ENCODE measurements at regions not wholly inside any gene's neighbourhood (a gene's known extent, or its start where the extent isn't known, plus 50 kb on each side); places are given as distances from the start of the nearest gene placed in this dataset.

DNA sequence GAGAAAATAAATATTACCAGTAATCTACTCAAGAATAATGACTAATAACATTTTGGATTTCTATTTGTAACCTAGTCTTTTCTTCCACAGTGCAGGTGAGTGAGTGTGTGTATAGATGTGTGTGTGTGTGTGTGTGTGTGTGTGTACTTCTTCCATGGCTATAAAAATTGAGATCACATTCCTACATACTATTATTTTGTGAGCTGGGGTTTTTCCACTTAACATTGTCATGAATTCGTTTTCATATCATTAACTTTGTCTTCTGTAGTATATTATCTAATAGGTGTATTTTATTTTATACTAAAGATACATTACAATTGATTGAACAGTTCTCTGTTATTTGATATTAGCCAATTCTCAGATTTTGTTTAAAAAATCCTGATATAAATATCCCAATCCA is 152.4 kb upstream of the TRPC7 start:
- H3K27me3 Mint-ChIP-seq (ENCODE audit: insufficient read depth, unreplicated experiment), result peaks cover 12% of the 10 kb centered on the region
- ChIA-PET CTCF (no interaction called here), POLR2A (no interaction called here)
- no peak overlapping the region for H3K4me3 Mint-ChIP-seq (ENCODE audit: unreplicated experiment)
- intact Hi-C loops (cut with micrococcal nuclease; ENCODE audit: unreplicated experiment), result no loop called here
- H3K4me1 Mint-ChIP-seq (ENCODE audit: low read depth, unreplicated experiment), result no peaks in the 10 kb centered on the region
- Histone ChIP-seq H3K4me1 (no peaks in the 10 kb centered on the region), H3K9me3 (no peaks in the 10 kb centered on the region), H3K36me3 (ENCODE audit: control insufficient read depth, insufficient read depth, low read length) (no peaks in the 10 kb centered on the region), H3K27me3 (replicated peaks; ENCODE audit: control insufficient read depth, insufficient read depth, low read length) (no peaks in the 10 kb centered on the region), H3K4me3 (ENCODE audit: low read depth, low read length) (no peak overlapping the region)
- H3K36me3 Mint-ChIP-seq (ENCODE audit: insufficient read depth, unreplicated experiment), result no peaks in the 10 kb centered on the region
- no peak overlapping the region for H3K27ac Mint-ChIP-seq (ENCODE audit: unreplicated experiment)
- no peak for DNase-seq
- H3K9me3 Mint-ChIP-seq (ENCODE audit: unreplicated experiment), result no peaks in the 10 kb centered on the region
- TF ChIP-seq, protein P1, sequence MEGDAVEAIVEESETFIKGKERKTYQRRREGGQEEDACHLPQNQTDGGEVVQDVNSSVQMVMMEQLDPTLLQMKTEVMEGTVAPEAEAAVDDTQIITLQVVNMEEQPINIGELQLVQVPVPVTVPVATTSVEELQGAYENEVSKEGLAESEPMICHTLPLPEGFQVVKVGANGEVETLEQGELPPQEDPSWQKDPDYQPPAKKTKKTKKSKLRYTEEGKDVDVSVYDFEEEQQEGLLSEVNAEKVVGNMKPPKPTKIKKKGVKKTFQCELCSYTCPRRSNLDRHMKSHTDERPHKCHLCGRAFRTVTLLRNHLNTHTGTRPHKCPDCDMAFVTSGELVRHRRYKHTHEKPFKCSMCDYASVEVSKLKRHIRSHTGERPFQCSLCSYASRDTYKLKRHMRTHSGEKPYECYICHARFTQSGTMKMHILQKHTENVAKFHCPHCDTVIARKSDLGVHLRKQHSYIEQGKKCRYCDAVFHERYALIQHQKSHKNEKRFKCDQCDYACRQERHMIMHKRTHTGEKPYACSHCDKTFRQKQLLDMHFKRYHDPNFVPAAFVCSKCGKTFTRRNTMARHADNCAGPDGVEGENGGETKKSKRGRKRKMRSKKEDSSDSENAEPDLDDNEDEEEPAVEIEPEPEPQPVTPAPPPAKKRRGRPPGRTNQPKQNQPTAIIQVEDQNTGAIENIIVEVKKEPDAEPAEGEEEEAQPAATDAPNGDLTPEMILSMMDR (IDR thresholded peaks at IDR 0.05; ENCODE audit: insufficient read depth in 1 of 2, low read depth in 1 of 2, low read length in 1 of 2, severe bottlenecking in 1 of 2, unreplicated experiment in 1 of 2), result no peak
- BruUV-seq (replicated peaks), result no TSS peak

DNA sequence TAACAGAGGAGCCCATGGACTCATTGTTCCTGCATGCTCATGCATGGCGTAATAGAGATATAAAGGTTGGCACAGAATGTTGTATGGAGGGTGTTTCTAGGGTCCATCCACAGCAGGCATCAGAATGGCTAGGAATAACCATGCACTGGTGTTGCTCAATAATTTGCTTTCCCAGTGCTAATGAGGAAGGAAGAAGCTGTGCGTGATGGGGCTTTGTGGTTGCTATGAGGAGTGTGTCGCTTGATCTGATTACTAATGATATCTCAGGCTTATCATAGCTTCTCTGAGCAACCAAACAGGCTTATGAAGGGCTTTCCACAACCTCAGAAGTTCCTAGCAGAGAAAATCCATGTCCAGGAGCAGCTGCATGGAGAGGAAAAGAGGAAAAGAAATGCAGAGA is 151.3 kb upstream of the TRPC7 start:
- intact Hi-C loops (cut with micrococcal nuclease; ENCODE audit: unreplicated experiment), result no loop called here
- no peaks in the 10 kb centered on the region for H3K36me3 Mint-ChIP-seq (ENCODE audit: insufficient read depth, unreplicated experiment)
- TF ChIP-seq, protein P1 (IDR thresholded peaks at IDR 0.05; ENCODE audit: insufficient read depth in 1 of 2, low read depth in 1 of 2, low read length in 1 of 2, severe bottlenecking in 1 of 2, unreplicated experiment in 1 of 2), result no peak
- H3K9me3 Mint-ChIP-seq (ENCODE audit: unreplicated experiment), result no peaks in the 10 kb centered on the region
- no peaks in the 10 kb centered on the region for H3K27me3 ChIP-seq (replicated peaks; ENCODE audit: control insufficient read depth, insufficient read depth, low read length)
- ChIA-PET CTCF (no interaction called here), POLR2A (no interaction called here)
- H3K36me3 ChIP-seq (ENCODE audit: control insufficient read depth, insufficient read depth, low read length), result no peaks in the 10 kb centered on the region
- no peaks in the 10 kb centered on the region for H3K9me3 ChIP-seq
- peaks cover 14% of the 10 kb centered on the region for H3K27me3 Mint-ChIP-seq (ENCODE audit: insufficient read depth, unreplicated experiment)
- no peak overlapping the region for H3K4me3 Mint-ChIP-seq (ENCODE audit: unreplicated experiment)
- no peaks in the 10 kb centered on the region for H3K4me1 Mint-ChIP-seq (ENCODE audit: low read depth, unreplicated experiment)
- no peak overlapping the region for H3K27ac Mint-ChIP-seq (ENCODE audit: unreplicated experiment)
- no peak for DNase-seq
- no peak overlapping the region for H3K4me3 ChIP-seq (ENCODE audit: low read depth, low read length)
- H3K4me1 ChIP-seq, result no peaks in the 10 kb centered on the region
- BruUV-seq (replicated peaks), result no TSS peak

DNA sequence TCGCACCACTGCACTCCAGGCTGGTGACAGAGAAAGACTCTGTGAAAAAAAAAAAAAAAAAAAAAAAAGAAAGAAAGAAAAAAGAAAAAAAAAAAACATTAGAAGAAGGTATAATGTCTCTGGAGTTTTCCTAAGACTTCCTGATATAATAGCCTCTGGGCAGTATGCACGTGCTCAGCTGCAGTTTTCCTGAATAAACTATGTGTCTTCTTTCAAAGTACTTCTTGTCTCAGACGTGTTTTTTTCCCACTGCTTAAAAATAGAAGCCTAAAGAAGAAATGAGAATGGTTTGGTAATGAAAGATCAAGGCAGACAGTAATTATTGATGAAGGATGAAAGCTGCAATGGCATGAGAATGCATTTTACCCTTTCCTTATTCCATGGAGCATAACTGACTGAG is 148.1 kb upstream of the TRPC7 start:
- H3K4me3 ChIP-seq (ENCODE audit: low read depth, low read length), result no peak overlapping the region
- H3K27ac Mint-ChIP-seq (ENCODE audit: unreplicated experiment), result no peak overlapping the region
- no peaks in the 10 kb centered on the region for H3K4me1 Mint-ChIP-seq (ENCODE audit: low read depth, unreplicated experiment)
- no peaks in the 10 kb centered on the region for H3K27me3 ChIP-seq (replicated peaks; ENCODE audit: control insufficient read depth, insufficient read depth, low read length)
- intact Hi-C loops (cut with micrococcal nuclease; ENCODE audit: unreplicated experiment), result no loop called here
- H3K36me3 ChIP-seq (ENCODE audit: control insufficient read depth, insufficient read depth, low read length), result no peaks in the 10 kb centered on the region
- no peaks in the 10 kb centered on the region for H3K9me3 Mint-ChIP-seq (ENCODE audit: unreplicated experiment)
- no peaks in the 10 kb centered on the region for H3K36me3 Mint-ChIP-seq (ENCODE audit: insufficient read depth, unreplicated experiment)
- no peaks in the 10 kb centered on the region for H3K9me3 ChIP-seq
- no peak for DNase-seq
- H3K4me1 ChIP-seq, result no peaks in the 10 kb centered on the region
- ChIA-PET CTCF (no interaction called here), POLR2A (no interaction called here)
- H3K4me3 Mint-ChIP-seq (ENCODE audit: unreplicated experiment), result no peak overlapping the region
- peaks cover 14% of the 10 kb centered on the region for H3K27me3 Mint-ChIP-seq (ENCODE audit: insufficient read depth, unreplicated experiment)
- no TSS peak for BruUV-seq (replicated peaks)
- TF ChIP-seq, protein P1 (IDR thresholded peaks at IDR 0.05; ENCODE audit: insufficient read depth in 1 of 2, low read depth in 1 of 2, low read length in 1 of 2, severe bottlenecking in 1 of 2, unreplicated experiment in 1 of 2), result no peak

All from Caco-2 (cell line).